Sigmoid colon (tissue), 4 donors: ENCODE measurements at regions not wholly inside any gene's neighbourhood (a gene's known extent, or its start where the extent isn't known, plus 50 kb on each side); places are given as distances from the start of the nearest gene placed in this dataset.

Experiments
- EP300 ChIP-seq, 4 donors: sonication (generic); formaldehyde crosslinking; IDR thresholded peaks; one replicate each; pipeline ENCODE4 v1.6.1; 2017; ENCODE audit warnings: antibody characterized with exemption in 4 of 4
- TF ChIP-seq, protein P1 (sequence below), 4 experiments: fragments of 450-650 bp in 3 of 4; fragments of 200-600 bp in 1 of 4; IDR thresholded peaks; one replicate each; pipeline ENCODE4 v1.5.1; 2016 to 2019; ENCODE audit warnings: antibody characterized with exemption in 4 of 4, mild to moderate bottlenecking in 3 of 4, moderate library complexity in 2 of 4

DNA sequence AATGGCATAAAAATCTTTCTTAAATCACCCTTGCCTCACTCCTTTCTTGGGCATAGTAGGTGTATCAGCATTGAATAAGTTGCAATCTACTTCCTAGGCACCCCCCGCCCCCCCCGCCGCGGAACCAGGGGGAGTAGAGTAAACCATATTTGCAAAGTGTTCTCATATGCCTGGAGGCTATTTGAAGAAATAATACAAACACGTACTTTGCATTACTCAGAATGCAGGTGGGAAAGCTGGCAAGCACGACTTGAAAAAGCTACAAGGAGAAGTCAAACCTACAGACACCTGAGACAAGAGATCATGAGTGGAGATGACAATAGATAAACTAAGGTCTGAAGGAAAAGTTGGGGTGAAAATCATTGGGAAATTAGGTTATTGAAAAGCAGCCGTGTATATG, 65.6 kb downstream of the POM121L12 start:
- TF ChIP-seq, protein P1, sequence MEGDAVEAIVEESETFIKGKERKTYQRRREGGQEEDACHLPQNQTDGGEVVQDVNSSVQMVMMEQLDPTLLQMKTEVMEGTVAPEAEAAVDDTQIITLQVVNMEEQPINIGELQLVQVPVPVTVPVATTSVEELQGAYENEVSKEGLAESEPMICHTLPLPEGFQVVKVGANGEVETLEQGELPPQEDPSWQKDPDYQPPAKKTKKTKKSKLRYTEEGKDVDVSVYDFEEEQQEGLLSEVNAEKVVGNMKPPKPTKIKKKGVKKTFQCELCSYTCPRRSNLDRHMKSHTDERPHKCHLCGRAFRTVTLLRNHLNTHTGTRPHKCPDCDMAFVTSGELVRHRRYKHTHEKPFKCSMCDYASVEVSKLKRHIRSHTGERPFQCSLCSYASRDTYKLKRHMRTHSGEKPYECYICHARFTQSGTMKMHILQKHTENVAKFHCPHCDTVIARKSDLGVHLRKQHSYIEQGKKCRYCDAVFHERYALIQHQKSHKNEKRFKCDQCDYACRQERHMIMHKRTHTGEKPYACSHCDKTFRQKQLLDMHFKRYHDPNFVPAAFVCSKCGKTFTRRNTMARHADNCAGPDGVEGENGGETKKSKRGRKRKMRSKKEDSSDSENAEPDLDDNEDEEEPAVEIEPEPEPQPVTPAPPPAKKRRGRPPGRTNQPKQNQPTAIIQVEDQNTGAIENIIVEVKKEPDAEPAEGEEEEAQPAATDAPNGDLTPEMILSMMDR (IDR thresholded peaks at IDR 0.05) = no peak
- no peak for TF ChIP-seq EP300 (IDR thresholded peaks at IDR 0.05)
